ENCODE measurements at regions not wholly inside any gene's neighbourhood (a gene's known extent, or its start where the extent isn't known, plus 50 kb on each side); places are given as distances from the start of the nearest gene placed in this dataset.
"Not testable (repeated sequence)": the region's sequence is repeated elsewhere in the genome, so short reads cannot be mapped to it uniquely, and the experiment has no call there.

DNA sequence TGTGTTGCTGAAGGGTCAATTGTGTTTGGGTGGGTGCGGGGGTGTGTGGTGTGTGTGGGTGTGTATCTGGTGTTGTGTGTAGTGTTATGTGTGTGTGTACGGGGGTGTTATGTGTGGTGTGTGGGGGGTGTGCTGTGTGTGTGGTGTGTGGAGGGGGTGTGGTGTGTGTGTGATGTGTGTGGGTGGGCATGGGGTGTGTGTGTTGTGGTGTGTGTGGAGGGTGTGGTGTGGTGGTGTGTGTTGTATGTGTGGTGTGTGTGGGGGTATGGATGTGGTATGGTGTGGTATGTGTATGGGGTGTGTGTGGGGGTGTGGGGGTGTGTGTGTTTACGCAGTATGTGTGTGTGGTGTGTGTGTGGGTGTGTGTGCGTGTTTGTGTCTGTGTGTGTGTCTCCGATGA lies 110.8 kb downstream of the ZNF22 start:
- no peak overlapping the region for H3K27ac ChIP-seq
- no peaks in the 10 kb centered on the region for H3K9me3 ChIP-seq
- H3K4me1 ChIP-seq: no peaks in the 10 kb centered on the region
- DNase-seq: no peak
- in situ Hi-C loops (cut with MboI; ENCODE audit: low pct_ligation_motif_present in 1 of 4, low pct_unique_long_range_greater_than_20kb in 1 of 4, low sequenced_read_pairs in 3 of 4): no loop called here
- H3K27me3 ChIP-seq: no peaks in the 10 kb centered on the region
- no peak overlapping the region for H3K4me3 ChIP-seq
- WGBS, 2 donors (ENCODE audit: low coverage in 1 of 2): 83 to 89% methylated on average over 2 to 5 of the region's 5 CpGs
- no peak for TF ChIP-seq POLR2AphosphoS5 (IDR thresholded peaks at IDR 0.05)
- TF ChIP-seq POLR2A (IDR thresholded peaks at IDR 0.05): no peak
- TF ChIP-seq EP300 (IDR thresholded peaks at IDR 0.05; ENCODE audit: low read depth): no peak
- TF ChIP-seq, protein P1, sequence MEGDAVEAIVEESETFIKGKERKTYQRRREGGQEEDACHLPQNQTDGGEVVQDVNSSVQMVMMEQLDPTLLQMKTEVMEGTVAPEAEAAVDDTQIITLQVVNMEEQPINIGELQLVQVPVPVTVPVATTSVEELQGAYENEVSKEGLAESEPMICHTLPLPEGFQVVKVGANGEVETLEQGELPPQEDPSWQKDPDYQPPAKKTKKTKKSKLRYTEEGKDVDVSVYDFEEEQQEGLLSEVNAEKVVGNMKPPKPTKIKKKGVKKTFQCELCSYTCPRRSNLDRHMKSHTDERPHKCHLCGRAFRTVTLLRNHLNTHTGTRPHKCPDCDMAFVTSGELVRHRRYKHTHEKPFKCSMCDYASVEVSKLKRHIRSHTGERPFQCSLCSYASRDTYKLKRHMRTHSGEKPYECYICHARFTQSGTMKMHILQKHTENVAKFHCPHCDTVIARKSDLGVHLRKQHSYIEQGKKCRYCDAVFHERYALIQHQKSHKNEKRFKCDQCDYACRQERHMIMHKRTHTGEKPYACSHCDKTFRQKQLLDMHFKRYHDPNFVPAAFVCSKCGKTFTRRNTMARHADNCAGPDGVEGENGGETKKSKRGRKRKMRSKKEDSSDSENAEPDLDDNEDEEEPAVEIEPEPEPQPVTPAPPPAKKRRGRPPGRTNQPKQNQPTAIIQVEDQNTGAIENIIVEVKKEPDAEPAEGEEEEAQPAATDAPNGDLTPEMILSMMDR (IDR thresholded peaks at IDR 0.05): no peak
- H3K36me3 ChIP-seq: no peaks in the 10 kb centered on the region
- intact Hi-C loops (cut with DNase I; ENCODE audit: low total_unique reads): loop anchor here (1.0 kb wide), 1 partner anchor 9 kb away; no protein-coding TSS in a partner anchor

DNA sequence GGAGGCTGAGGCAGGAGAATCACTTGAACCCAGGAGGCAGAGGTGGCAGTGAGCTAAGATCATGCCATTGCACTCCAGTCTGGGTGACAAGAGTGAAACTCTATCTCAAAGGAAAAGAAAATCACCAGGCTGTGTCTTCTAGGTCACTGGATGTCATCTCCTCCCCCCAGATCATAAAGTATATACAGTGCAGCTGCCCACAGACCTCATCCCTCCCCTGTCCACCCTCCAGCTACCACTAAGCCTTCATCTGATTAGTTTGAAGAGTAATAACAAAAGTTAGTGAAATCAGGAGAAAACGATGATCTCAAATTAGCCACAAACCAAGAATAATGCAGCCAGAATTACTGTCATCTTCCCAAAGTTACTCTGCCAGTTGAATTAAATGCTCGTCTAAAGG lies 117.2 kb downstream of the ZNF22 start:
- H3K27ac ChIP-seq; H3K27me3 ChIP-seq; in situ Hi-C loops (cut with MboI; ENCODE audit: low pct_ligation_motif_present in 1 of 4, low pct_unique_long_range_greater_than_20kb in 1 of 4, low sequenced_read_pairs in 3 of 4); H3K4me1 ChIP-seq; intact Hi-C loops (cut with DNase I; ENCODE audit: low total_unique reads); DNase-seq; H3K36me3 ChIP-seq; H3K9me3 ChIP-seq; H3K4me3 ChIP-seq: not testable (repeated sequence)
- WGBS, 2 donors (ENCODE audit: low coverage in 1 of 2): 69 to 81% methylated on average over 2 of the region's 2 CpGs

DNA sequence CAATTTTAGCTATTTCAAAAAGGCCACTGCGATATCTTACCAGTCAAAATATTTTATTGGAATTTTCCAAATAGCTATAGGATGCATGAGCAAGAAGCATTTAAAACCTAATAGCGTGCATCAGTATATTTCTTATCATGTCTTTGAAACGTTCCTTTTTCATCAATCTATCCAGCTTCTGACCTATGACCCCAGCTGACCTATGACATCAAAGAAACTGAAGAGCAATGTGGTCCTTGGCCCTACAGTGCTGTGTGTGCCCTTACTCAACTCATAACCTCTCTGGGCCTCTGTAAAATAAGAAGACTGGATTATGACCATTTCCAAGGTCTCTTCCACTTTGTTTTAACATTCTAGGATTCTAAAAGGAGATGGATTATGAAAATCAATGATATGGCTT lies 118.2 kb downstream of the ZNF22 start:
- in situ Hi-C loops (cut with MboI; ENCODE audit: low pct_ligation_motif_present in 1 of 4, low pct_unique_long_range_greater_than_20kb in 1 of 4, low sequenced_read_pairs in 3 of 4) (no loop called here), intact Hi-C loops (cut with DNase I; ENCODE audit: low total_unique reads) (no loop called here)
- no peak for TF ChIP-seq EP300 (IDR thresholded peaks at IDR 0.05; ENCODE audit: low read depth)
- TF ChIP-seq, protein P1 (IDR thresholded peaks at IDR 0.05): no peak
- TF ChIP-seq POLR2A (IDR thresholded peaks at IDR 0.05): no peak
- TF ChIP-seq POLR2AphosphoS5 (IDR thresholded peaks at IDR 0.05): no peak
- Histone ChIP-seq H3K36me3 (no peaks in the 10 kb centered on the region), H3K4me1 (no peaks in the 10 kb centered on the region), H3K27ac (no peak overlapping the region), H3K4me3 (no peak overlapping the region), H3K27me3 (no peaks in the 10 kb centered on the region), H3K9me3 (no peaks in the 10 kb centered on the region)
- WGBS, 2 donors (ENCODE audit: low coverage in 1 of 2): 47 to 48% methylated on average over 3 of the region's 3 CpGs
- no peak for DNase-seq

DNA sequence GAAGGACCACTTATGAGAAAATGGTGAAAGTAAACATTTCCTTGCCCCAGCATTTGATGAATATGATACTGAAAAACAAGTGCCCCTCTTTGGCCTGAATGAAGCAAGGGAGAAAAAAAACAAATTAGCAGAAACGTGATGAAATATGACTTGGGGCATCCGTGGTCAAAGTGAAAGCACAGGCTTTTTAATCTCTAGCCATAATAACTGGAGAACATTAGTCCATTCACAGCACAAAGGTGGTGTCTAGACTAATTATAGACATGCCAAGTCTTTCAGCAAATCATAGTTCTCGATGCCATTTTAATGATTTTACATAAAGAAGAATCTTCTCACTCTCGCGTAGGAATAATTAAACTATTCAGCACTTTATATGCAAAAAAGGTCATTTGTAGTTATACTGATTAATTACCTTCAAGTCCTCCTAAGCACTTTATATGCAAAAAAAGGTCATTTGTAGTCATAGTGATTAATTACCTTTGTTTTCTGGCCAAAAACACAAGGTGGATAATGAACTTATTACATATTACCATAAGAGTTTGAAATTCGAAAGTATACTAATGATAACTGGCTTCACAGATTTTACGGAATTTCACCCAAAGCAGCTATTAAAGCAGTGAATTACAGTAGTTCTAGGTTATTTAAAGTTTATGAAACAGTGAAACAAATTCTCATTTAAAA lies 121.6 kb downstream of the ZNF22 start:
- H3K4me1 ChIP-seq; H3K36me3 ChIP-seq; in situ Hi-C loops (cut with MboI; ENCODE audit: low pct_ligation_motif_present in 1 of 4, low pct_unique_long_range_greater_than_20kb in 1 of 4, low sequenced_read_pairs in 3 of 4); H3K27me3 ChIP-seq; H3K9me3 ChIP-seq; H3K27ac ChIP-seq; H3K4me3 ChIP-seq; intact Hi-C loops (cut with DNase I; ENCODE audit: low total_unique reads); DNase-seq: not testable (repeated sequence)
- WGBS, 2 donors (ENCODE audit: low coverage in 1 of 2): 71 to 86% methylated on average over 5 to 7 of the region's 7 CpGs

DNA sequence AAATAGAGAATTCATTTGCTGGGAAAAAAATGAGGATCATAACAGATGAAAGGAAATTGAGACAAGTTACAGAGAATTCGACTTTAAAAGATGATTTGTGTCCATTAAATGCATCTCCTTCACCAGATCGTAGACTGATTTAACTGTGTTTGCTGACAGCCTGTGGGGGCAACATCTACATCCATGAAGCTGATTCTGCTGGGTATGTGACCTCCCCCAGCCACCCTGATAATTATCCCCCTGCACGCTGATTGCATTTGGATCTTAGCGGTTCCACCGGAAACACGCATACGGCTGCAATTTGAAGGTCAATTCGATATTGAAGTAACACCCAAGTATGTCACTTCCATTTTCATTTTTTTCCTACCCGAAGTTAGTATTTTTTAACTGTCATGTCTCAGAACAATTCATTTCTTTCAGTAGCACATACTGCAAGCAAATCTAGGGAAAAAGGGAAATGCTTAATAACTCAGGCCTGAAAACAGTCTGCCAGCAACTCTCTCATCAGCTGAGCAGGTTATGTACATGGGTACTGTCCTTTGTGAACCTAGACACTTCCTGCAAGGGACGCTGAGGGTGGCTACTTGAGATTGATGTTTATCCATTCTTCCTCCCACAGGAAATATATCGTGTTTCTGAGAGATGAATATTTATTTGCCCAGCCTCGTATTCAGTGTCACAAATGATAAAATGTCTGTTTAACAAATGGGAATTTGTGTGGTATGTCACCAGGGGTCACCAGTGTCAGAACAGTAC lies 134.9 kb downstream of the ZNF22 start:
- Histone ChIP-seq H3K4me3 (no peak overlapping the region), H3K9me3 (no peaks in the 10 kb centered on the region), H3K27ac (no peak overlapping the region), H3K4me1 (no peaks in the 10 kb centered on the region), H3K27me3 (no peaks in the 10 kb centered on the region), H3K36me3 (no peaks in the 10 kb centered on the region)
- 60 to 64% methylated on average over 11 to 12 of the region's 12 CpGs for WGBS, 2 donors (ENCODE audit: low coverage in 1 of 2)
- no peak for DNase-seq
- intact Hi-C loops (cut with DNase I; ENCODE audit: low total_unique reads) (no loop called here), in situ Hi-C loops (cut with MboI; ENCODE audit: low pct_ligation_motif_present in 1 of 4, low pct_unique_long_range_greater_than_20kb in 1 of 4, low sequenced_read_pairs in 3 of 4) (no loop called here)
- TF ChIP-seq, protein P1 (IDR thresholded peaks at IDR 0.05): no peak
- TF ChIP-seq EP300 (IDR thresholded peaks at IDR 0.05; ENCODE audit: low read depth) (no peak), POLR2A (IDR thresholded peaks at IDR 0.05) (no peak), POLR2AphosphoS5 (IDR thresholded peaks at IDR 0.05) (no peak)
